ENCODE measurements at regions not wholly inside any gene's neighbourhood (a gene's known extent, or its start where the extent isn't known, plus 50 kb on each side); places are given as distances from the start of the nearest gene placed in this dataset.

DNA sequence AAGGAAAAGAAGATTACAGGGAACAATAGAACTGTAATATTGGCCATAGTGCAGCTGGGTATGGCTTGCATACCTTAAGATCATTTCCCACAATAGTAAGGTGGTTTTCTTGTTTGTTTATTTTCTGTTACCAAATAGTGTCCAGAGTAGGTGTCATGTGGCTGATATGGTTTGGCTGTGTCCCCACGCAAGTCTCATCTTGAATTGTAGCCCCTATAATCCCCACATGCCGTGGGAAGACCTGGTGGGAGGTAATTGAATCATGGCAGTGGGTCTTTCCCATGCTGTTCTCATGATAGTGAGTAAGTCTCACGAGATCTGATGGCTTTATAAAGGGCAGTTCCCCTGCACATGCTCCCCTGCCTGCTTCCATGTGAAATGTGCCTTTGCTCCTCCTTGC lies 190.1 kb downstream of the ICOS start:
- TF ChIP-seq, protein P1, sequence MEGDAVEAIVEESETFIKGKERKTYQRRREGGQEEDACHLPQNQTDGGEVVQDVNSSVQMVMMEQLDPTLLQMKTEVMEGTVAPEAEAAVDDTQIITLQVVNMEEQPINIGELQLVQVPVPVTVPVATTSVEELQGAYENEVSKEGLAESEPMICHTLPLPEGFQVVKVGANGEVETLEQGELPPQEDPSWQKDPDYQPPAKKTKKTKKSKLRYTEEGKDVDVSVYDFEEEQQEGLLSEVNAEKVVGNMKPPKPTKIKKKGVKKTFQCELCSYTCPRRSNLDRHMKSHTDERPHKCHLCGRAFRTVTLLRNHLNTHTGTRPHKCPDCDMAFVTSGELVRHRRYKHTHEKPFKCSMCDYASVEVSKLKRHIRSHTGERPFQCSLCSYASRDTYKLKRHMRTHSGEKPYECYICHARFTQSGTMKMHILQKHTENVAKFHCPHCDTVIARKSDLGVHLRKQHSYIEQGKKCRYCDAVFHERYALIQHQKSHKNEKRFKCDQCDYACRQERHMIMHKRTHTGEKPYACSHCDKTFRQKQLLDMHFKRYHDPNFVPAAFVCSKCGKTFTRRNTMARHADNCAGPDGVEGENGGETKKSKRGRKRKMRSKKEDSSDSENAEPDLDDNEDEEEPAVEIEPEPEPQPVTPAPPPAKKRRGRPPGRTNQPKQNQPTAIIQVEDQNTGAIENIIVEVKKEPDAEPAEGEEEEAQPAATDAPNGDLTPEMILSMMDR (IDR thresholded peaks at IDR 0.05; ENCODE audit: insufficient read depth, low read depth, low read length) = no peak
- TF ChIP-seq EZH2 (IDR thresholded peaks at IDR 0.05; ENCODE audit: insufficient read depth, low read length) = no peak
